NB4 (cell line): ENCODE measurements at regions not wholly inside any gene's neighbourhood (a gene's known extent, or its start where the extent isn't known, plus 50 kb on each side); places are given as distances from the start of the nearest gene placed in this dataset.

Source experiments
- CTCF ChIP-seq: IDR thresholded peaks from one replicate; pipeline ENCODE4 v1.5.1; 2012; ENCODE audit warnings: low read depth, low read length
- MAX ChIP-seq: IDR thresholded peaks from 2 replicates; pipeline ENCODE4 v1.6.1; 2011; ENCODE audit warnings: low read depth, low read length
- MYC ChIP-seq: IDR thresholded peaks from 2 replicates; pipeline ENCODE4 v1.6.1; 2011; ENCODE audit warnings: low read depth, low read length
- POLR2A ChIP-seq: IDR thresholded peaks from 2 replicates; pipeline ENCODE4 v1.6.1; 2011; ENCODE audit warnings: mild to moderate bottlenecking; ENCODE audit not compliant: insufficient read length; ENCODE audit errors: extremely low read depth

GRCh38 chr10:109261231-109261630 is 662.1 kb downstream of the XPNPEP1 start:
- TF ChIP-seq POLR2A (no peak), CTCF (no peak), MYC (no peak), MAX (no peak)
